ENCODE measurements at regions not wholly inside any gene's neighbourhood (a gene's known extent, or its start where the extent isn't known, plus 50 kb on each side); places are given as distances from the start of the nearest gene placed in this dataset.

- TF ChIP-seq GATA2 (IDR thresholded peaks at IDR 0.05; ENCODE audit: low read depth, low read length) (no peak), GATA3 (IDR thresholded peaks at IDR 0.05; ENCODE audit: low read depth, low read length) (no peak)
These were observed 202.3 kb upstream of the SGCD start for GRCh38 chr5:156124708-156125107.

Data from SH-SY5Y (cell line).